ENCODE measurements at regions not wholly inside any gene's neighbourhood (a gene's known extent, or its start where the extent isn't known, plus 50 kb on each side); places are given as distances from the start of the nearest gene placed in this dataset.

- no peak for DNase-seq
Measured at GRCh38 chr19:33948651-33949335, 152.1 kb downstream of the KCTD15 start.

GRCh38 chr19:33950091-33950750 is 153.6 kb downstream of the KCTD15 start:
- no peak for DNase-seq

- no peak for DNase-seq
Measured at GRCh38 chr19:33953023-33953422, 156.4 kb downstream of the KCTD15 start.

- no peak for DNase-seq
Measured at GRCh38 chr19:33953592-33953991, 156.9 kb downstream of the KCTD15 start.

- no peak for DNase-seq
Measured at GRCh38 chr19:33954686-33955085, 158.0 kb downstream of the KCTD15 start.

- no peak for DNase-seq
Measured at GRCh38 chr19:33956941-33957340, 160.3 kb downstream of the KCTD15 start.

GRCh38 chr19:33957804-33958203 is 161.1 kb downstream of the KCTD15 start:
- no peak for DNase-seq

GRCh38 chr19:33960566-33960965 is 163.9 kb downstream of the KCTD15 start:
- no peak for DNase-seq

GRCh38 chr19:33962161-33962560 is 165.5 kb downstream of the KCTD15 start:
- no peak for DNase-seq

GRCh38 chr19:33963514-33963913 is 166.8 kb downstream of the KCTD15 start:
- no peak for DNase-seq

GRCh38 chr19:33971073-33971472 is 174.4 kb downstream of the KCTD15 start:
- DNase-seq, result no peak

GRCh38 chr19:33977756-33978685 is 181.4 kb downstream of the KCTD15 start:
- DNase-seq, result no peak

- DNase-seq, result no peak
Measured at GRCh38 chr19:33982706-33983105, 186.0 kb downstream of the KCTD15 start.

GRCh38 chr19:33988601-33989000 is 183.7 kb upstream of the LSM14A start:
- no peak for DNase-seq

GRCh38 chr19:33997690-33998089 is 174.6 kb upstream of the LSM14A start:
- DNase-seq, result no peak

- no peak for DNase-seq
Measured at GRCh38 chr19:33998302-33998701, 174.0 kb upstream of the LSM14A start.

- peak; percentile 31 for DNase-seq
Measured at GRCh38 chr19:33998739-33999345, 173.5 kb upstream of the LSM14A start.

GRCh38 chr19:34017024-34017423 is 155.3 kb upstream of the LSM14A start:
- DNase-seq, result no peak

- DNase-seq, result no peak
Measured at GRCh38 chr19:34017601-34018000, 154.7 kb upstream of the LSM14A start.

GRCh38 chr19:34018546-34018945 is 153.8 kb upstream of the LSM14A start:
- DNase-seq, result no peak

GRCh38 chr19:34023381-34023780 is 148.9 kb upstream of the LSM14A start:
- no peak for DNase-seq

- DNase-seq, result no peak
Measured at GRCh38 chr19:34033880-34034279, 138.4 kb upstream of the LSM14A start.

- no peak for DNase-seq
Measured at GRCh38 chr19:34034318-34034846, 137.9 kb upstream of the LSM14A start.
